GM23248 (cell line): ENCODE measurements at regions not wholly inside any gene's neighbourhood (a gene's known extent, or its start where the extent isn't known, plus 50 kb on each side); places are given as distances from the start of the nearest gene placed in this dataset.

Source experiments
- DNase-seq: peaks from one replicate; pipeline ENCODE4 v3.0.0-alpha.2; 2015
- H2AFZ ChIP-seq: fragments of 200-600 bp; sonication (generic); 2 replicates; pipeline ENCODE4 v1.6.1; 2016; ENCODE audit warnings: antibody characterized with exemption
- H3F3A ChIP-seq: fragments of 200-600 bp; sonication (generic); 2 replicates; pipeline ENCODE4 v1.6.1; 2016; ENCODE audit warnings: mild to moderate bottlenecking, antibody characterized with exemption, mixed run types; ENCODE audit not compliant: insufficient read depth
- H3K27ac ChIP-seq: fragments of 200-600 bp; sonication (generic); 2 replicates; pipeline ENCODE4 v1.5.1; 2016; ENCODE audit warnings: mild to moderate bottlenecking
- H3K27me3 ChIP-seq: fragments of 200-600 bp; sonication (generic); replicated peaks from 2 replicates; pipeline ENCODE4 v1.6.1; 2016; ENCODE audit warnings: mild to moderate bottlenecking; ENCODE audit not compliant: insufficient read depth
- H3K36me3 ChIP-seq: fragments of 200-600 bp; sonication (generic); 2 replicates; pipeline ENCODE4 v1.6.1; 2016; ENCODE audit warnings: low read depth, mild to moderate bottlenecking
- H3K4me1 ChIP-seq: fragments of 200-600 bp; sonication (generic); 2 replicates; pipeline ENCODE4 v1.6.1; 2016; ENCODE audit warnings: mild to moderate bottlenecking; ENCODE audit not compliant: insufficient read depth
- H3K4me2 ChIP-seq: fragments of 200-600 bp; sonication (generic); one replicate; pipeline ENCODE4 v1.6.1; 2016; ENCODE audit warnings: mild to moderate bottlenecking; ENCODE audit not compliant: unreplicated experiment
- H3K4me3 ChIP-seq: fragments of 200-600 bp; sonication (generic); 2 replicates; pipeline ENCODE4 v1.5.1; 2016; ENCODE audit warnings: mild to moderate bottlenecking
- H3K79me2 ChIP-seq: fragments of 200-600 bp; sonication (generic); 2 replicates; pipeline ENCODE4 v1.6.1; 2016; ENCODE audit warnings: mild to moderate bottlenecking; ENCODE audit not compliant: insufficient read depth
- H3K9ac ChIP-seq: fragments of 200-600 bp; sonication (generic); 2 replicates; pipeline ENCODE4 v1.6.1; 2016; ENCODE audit warnings: mild to moderate bottlenecking
- H3K9me2 ChIP-seq: fragments of 200-600 bp; sonication (generic); 2 replicates; pipeline ENCODE4 v1.6.1; 2016; ENCODE audit warnings: mixed run types, mild to moderate bottlenecking, moderate library complexity; ENCODE audit not compliant: insufficient read depth
- H3K9me3 ChIP-seq: fragments of 200-600 bp; sonication (generic); one replicate; pipeline ENCODE4 v1.6.1; 2017; ENCODE audit warnings: low read depth
- H4K20me1 ChIP-seq: fragments of 200-600 bp; sonication (generic); 2 replicates; pipeline ENCODE4 v1.6.0; 2016; ENCODE audit not compliant: insufficient read depth
- EZH2 ChIP-seq: fragments of 200-600 bp; sonication (generic); IDR thresholded peaks from 2 replicates; pipeline ENCODE4 v1.6.1; 2018; ENCODE audit warnings: antibody characterized with exemption, mild to moderate bottlenecking; ENCODE audit not compliant: insufficient read depth, poor library complexity, severe bottlenecking
- EZH2phosphoT487 ChIP-seq: fragments of 200-600 bp; sonication (generic); IDR thresholded peaks from 2 replicates; pipeline ENCODE4 v1.6.1; 2018; ENCODE audit warnings: antibody characterized with exemption, moderate library complexity, mild to moderate bottlenecking, low read depth; ENCODE audit not compliant: insufficient read depth
- WGBS, 2 experiments: methylation state at CpG; one replicate each; pipeline ENCODE4 v1.1.6; 2015 to 2017; ENCODE audit warnings: low lambda C conversion rate in 2 of 2, low coverage in 1 of 2; ENCODE audit errors: missing lambda C conversion rate in 2 of 2; 5-methylcytosine and 5-hydroxymethylcytosine counted together
- in situ Hi-C: fragments of 300-500 bp; cut with MboI; formaldehyde crosslinking; loops from 2 replicates; pipeline ENCODE4 v1.15.0; 2020

GRCh38 chr5:179488491-179488890 is 61.9 kb upstream of the RUFY1 start:
- Histone ChIP-seq H3K27ac (no peak overlapping the region), H3K27me3 (no peaks in the 10 kb centered on the region), H2AFZ (no peak overlapping the region), H3F3A (no peaks in the 10 kb centered on the region), H3K79me2 (no peaks in the 10 kb centered on the region), H3K9me2 (no peaks in the 10 kb centered on the region), H3K9ac (no peak overlapping the region), H3K4me1 (no peaks in the 10 kb centered on the region), H3K4me2 (no peak overlapping the region), H4K20me1 (no peaks in the 10 kb centered on the region), H3K36me3 (no peaks in the 10 kb centered on the region), H3K4me3 (no peak overlapping the region), H3K9me3 (no peaks in the 10 kb centered on the region)
- 9 to 10% methylated on average over 8 of the region's 8 CpGs for WGBS, 2 experiments
- DNase-seq: peak; percentile 36
- TF ChIP-seq EZH2 (no peak), EZH2phosphoT487 (no peak)
- in situ Hi-C loops: no loop called here

DNA sequence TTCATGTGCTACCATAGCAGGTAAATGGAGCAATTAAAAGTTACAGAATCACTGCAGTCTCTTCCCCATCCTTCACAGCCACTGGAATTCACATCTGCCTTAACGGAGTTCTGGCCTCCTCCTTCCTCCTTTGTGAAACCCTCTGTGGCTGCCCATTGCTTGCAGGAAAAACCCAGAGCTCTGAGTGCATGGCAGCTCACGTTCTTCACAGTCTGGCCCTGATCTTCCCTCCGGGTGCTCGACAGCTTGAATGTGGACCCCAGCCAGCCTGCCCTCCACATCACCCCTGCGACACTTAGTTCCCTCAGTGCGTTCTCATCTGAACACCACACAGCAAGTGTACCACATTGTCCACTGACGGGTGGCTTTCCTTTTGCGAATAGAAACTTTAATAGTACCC is 63.2 kb upstream of the RUFY1 start:
- Histone ChIP-seq H3K27ac (no peak overlapping the region), H2AFZ (no peak overlapping the region), H3K9ac (no peak overlapping the region), H3F3A (no peaks in the 10 kb centered on the region), H3K9me3 (no peaks in the 10 kb centered on the region), H3K4me3 (no peak overlapping the region), H3K79me2 (no peaks in the 10 kb centered on the region), H3K9me2 (no peaks in the 10 kb centered on the region), H3K27me3 (no peaks in the 10 kb centered on the region), H3K4me2 (no peak overlapping the region), H3K36me3 (no peaks in the 10 kb centered on the region), H4K20me1 (no peaks in the 10 kb centered on the region), H3K4me1 (no peaks in the 10 kb centered on the region)
- DNase-seq: no peak
- in situ Hi-C loops: no loop called here
- WGBS, 2 experiments: 71 to 75% methylated on average over 8 of the region's 8 CpGs
- no peak for TF ChIP-seq EZH2phosphoT487
- TF ChIP-seq EZH2: no peak

- H3F3A ChIP-seq: no peaks in the 10 kb centered on the region
- no peaks in the 10 kb centered on the region for H3K27me3 ChIP-seq
- H3K9me3 ChIP-seq: no peaks in the 10 kb centered on the region
- no peaks in the 10 kb centered on the region for H3K79me2 ChIP-seq
- no peak overlapping the region for H3K9ac ChIP-seq
- H3K4me3 ChIP-seq: no peak overlapping the region
- in situ Hi-C loops: no loop called here
- no peak for DNase-seq
- no peaks in the 10 kb centered on the region for H4K20me1 ChIP-seq
- no peak overlapping the region for H3K4me2 ChIP-seq
- no peaks in the 10 kb centered on the region for H3K36me3 ChIP-seq
- no peak overlapping the region for H3K27ac ChIP-seq
- 82 to 85% methylated on average over 16 of the region's 16 CpGs for WGBS, 2 experiments
- no peaks in the 10 kb centered on the region for H3K4me1 ChIP-seq
- no peaks in the 10 kb centered on the region for H3K9me2 ChIP-seq
- no peak for TF ChIP-seq EZH2
- TF ChIP-seq EZH2phosphoT487: no peak
- H2AFZ ChIP-seq: no peak overlapping the region
Observed at GRCh38 chr5:179486596-179487051, 63.7 kb upstream of the RUFY1 start.

GRCh38 chr5:179485845-179486575 is 64.3 kb upstream of the RUFY1 start:
- WGBS, 2 experiments: 62 to 68% methylated on average over 13 of the region's 13 CpGs
- Histone ChIP-seq H3K27ac (no peak overlapping the region), H3K9me2 (no peaks in the 10 kb centered on the region), H3K27me3 (no peaks in the 10 kb centered on the region), H3K9ac (no peak overlapping the region), H3K4me1 (no peaks in the 10 kb centered on the region), H3K79me2 (no peaks in the 10 kb centered on the region), H3F3A (no peaks in the 10 kb centered on the region), H2AFZ (no peak overlapping the region), H3K4me3 (no peak overlapping the region), H3K36me3 (no peaks in the 10 kb centered on the region), H4K20me1 (no peaks in the 10 kb centered on the region), H3K9me3 (no peaks in the 10 kb centered on the region), H3K4me2 (no peak overlapping the region)
- in situ Hi-C loops: no loop called here
- TF ChIP-seq EZH2 (no peak), EZH2phosphoT487 (no peak)
- peak; percentile 31 for DNase-seq

DNA sequence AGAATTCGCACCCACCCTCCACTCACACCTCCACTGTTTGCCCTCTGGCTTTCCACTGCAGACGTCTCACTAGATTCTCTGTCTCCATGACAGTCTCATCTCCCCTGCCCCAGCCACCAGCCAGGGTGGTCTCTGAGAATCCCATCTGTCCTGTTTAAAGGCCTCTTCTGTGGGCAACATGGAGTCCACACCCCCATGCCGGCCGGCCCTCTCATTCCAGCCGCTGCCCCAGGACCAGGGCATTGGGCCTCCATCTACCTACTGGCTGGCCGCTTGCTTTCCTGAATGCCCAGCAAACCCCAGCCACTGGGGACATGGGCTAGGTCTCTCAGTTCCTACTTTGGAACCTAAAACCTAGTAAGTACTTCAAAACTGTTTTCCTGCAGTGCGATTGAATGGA is 65.6 kb upstream of the RUFY1 start:
- in situ Hi-C loops: no loop called here
- no peaks in the 10 kb centered on the region for H3K4me1 ChIP-seq
- H3F3A ChIP-seq: no peaks in the 10 kb centered on the region

More for the DNA sequence above, 65.6 kb upstream of the RUFY1 start:
- Histone ChIP-seq H3K36me3 (no peaks in the 10 kb centered on the region), H2AFZ (no peak overlapping the region), H3K4me2 (no peak overlapping the region), H4K20me1 (no peaks in the 10 kb centered on the region), H3K9ac (no peak overlapping the region), H3K9me2 (no peaks in the 10 kb centered on the region), H3K9me3 (no peaks in the 10 kb centered on the region), H3K79me2 (no peaks in the 10 kb centered on the region), H3K27ac (no peak overlapping the region), H3K27me3 (no peaks in the 10 kb centered on the region), H3K4me3 (no peak overlapping the region)
- WGBS, 2 experiments: 80 to 82% methylated on average over 7 of the region's 7 CpGs
- DNase-seq: no peak
- TF ChIP-seq EZH2phosphoT487: no peak
- TF ChIP-seq EZH2: no peak
